Panc1 (cell line): ENCODE measurements at regions not wholly inside any gene's neighbourhood (a gene's known extent, or its start where the extent isn't known, plus 50 kb on each side); places are given as distances from the start of the nearest gene placed in this dataset.

Experiments used
- ATAC-seq: fragments of 200-7000 bp; cut with Tn5 transposase; 2 replicates; pipeline ENCODE4 v1.9.1; 2020; ENCODE audit warnings: mild to moderate bottlenecking, moderate library complexity
- BruUV-seq: library from RNA; stranded (reverse); fragments of 400-500 nt; replicated peaks from 2 replicates; lab custom pipeline; 2021; lab: Mats Ljungman, UMichigan
- CTCF ChIA-PET: fragments of 300-600 bp; sonication (Branson Sonifier 250); formaldehyde crosslinking; loops from one replicate; lab custom pipeline; 2022; ENCODE audit warnings: antibody characterized with exemption; lab: Charles Lee
- POLR2A ChIA-PET: fragments of 300-600 bp; sonication (Branson Sonifier 250); formaldehyde crosslinking; loops from one replicate; lab custom pipeline; 2022; ENCODE audit warnings: antibody characterized with exemption; lab: Charles Lee
- DNase-seq: peaks from one replicate; pipeline ENCODE4 v3.0.0-alpha.2; 2010; ENCODE audit warnings: low read depth, low spot score
- H3K27ac ChIP-seq: 2 replicates; pipeline ENCODE4 v1.5.1; 2011; ENCODE audit warnings: mild to moderate bottlenecking, low read length, inconsistent platforms
- H3K27me3 ChIP-seq: fragments of 200-500 bp; sonication (Bioruptor generic); 2 replicates; pipeline ENCODE4 v1.6.0; 2014; ENCODE audit warnings: low read length, inconsistent platforms; ENCODE audit not compliant: control insufficient read depth, insufficient read depth
- H3K36me3 ChIP-seq: fragments of 200-500 bp; sonication (Bioruptor generic); 2 replicates; pipeline ENCODE4 v1.5.1; 2014; ENCODE audit warnings: inconsistent platforms, mild to moderate bottlenecking, low read length, moderate library complexity; ENCODE audit not compliant: control insufficient read depth, insufficient read depth
- H3K4me1 ChIP-seq: 2 replicates; pipeline ENCODE4 v1.5.1; 2011; ENCODE audit warnings: inconsistent platforms, mild to moderate bottlenecking, low read length, moderate library complexity; ENCODE audit not compliant: control insufficient read depth, insufficient read depth
- H3K4me3 ChIP-seq, 2 experiments: 2 replicates each; pipeline ENCODE4 v1.5.1; 2011 to 2012; ENCODE audit warnings: low read depth in 2 of 2, low read length in 2 of 2, mild to moderate bottlenecking in 2 of 2, inconsistent platforms in 1 of 2, moderate library complexity in 1 of 2
- H3K9me3 ChIP-seq: fragments of 200-500 bp; sonication (Bioruptor generic); 2 replicates; pipeline ENCODE4 v1.5.1; 2014; ENCODE audit warnings: low read depth, mild to moderate bottlenecking, inconsistent platforms, low read length, moderate library complexity; ENCODE audit not compliant: control insufficient read depth, insufficient read depth
- POLR2AphosphoS5 ChIP-seq: IDR thresholded peaks from 2 replicates; pipeline ENCODE4 v1.6.1; 2012; ENCODE audit warnings: mild to moderate bottlenecking, low read depth, low read length, moderate library complexity
- SIN3A ChIP-seq: IDR thresholded peaks from 2 replicates; pipeline ENCODE4 v1.6.1; 2012; ENCODE audit warnings: low read depth, mild to moderate bottlenecking, low read length, moderate library complexity, borderline replicate concordance; ENCODE audit not compliant: insufficient read depth
- TCF7L2 ChIP-seq: IDR thresholded peaks from 2 replicates; pipeline ENCODE4 v1.6.1; 2011; ENCODE audit warnings: mild to moderate bottlenecking, low read depth, low read length, inconsistent platforms
- in situ Hi-C: cut with HindIII; loops from 2 replicates; pipeline ENCODE4 v1.10.0; 2016; ENCODE audit warnings: low sequenced_read_pairs, low pct_unique_long_range_greater_than_20kb
- intact Hi-C: fragments of 100-400 bp; cut with micrococcal nuclease; formaldehyde crosslinking; loops from one replicate; pipeline ENCODE4 v1.10.0; 2022; ENCODE audit not compliant: unreplicated experiment
- TF ChIP-seq, protein P1 (sequence below), 2 experiments: IDR thresholded peaks; 2 replicates each; pipeline ENCODE4 v1.6.1; 2011 to 2012; ENCODE audit warnings: low read depth in 2 of 2, control low read depth in 1 of 2, low read length in 1 of 2, mild to moderate bottlenecking in 1 of 2, moderate library complexity in 1 of 2; ENCODE audit not compliant: insufficient read depth in 1 of 2
- TF ChIP-seq, protein P2 (sequence below): fragments of 450-650 bp; IDR thresholded peaks from 2 replicates; pipeline ENCODE4 v1.5.1; 2017; ENCODE audit warnings: mild to moderate bottlenecking

DNA sequence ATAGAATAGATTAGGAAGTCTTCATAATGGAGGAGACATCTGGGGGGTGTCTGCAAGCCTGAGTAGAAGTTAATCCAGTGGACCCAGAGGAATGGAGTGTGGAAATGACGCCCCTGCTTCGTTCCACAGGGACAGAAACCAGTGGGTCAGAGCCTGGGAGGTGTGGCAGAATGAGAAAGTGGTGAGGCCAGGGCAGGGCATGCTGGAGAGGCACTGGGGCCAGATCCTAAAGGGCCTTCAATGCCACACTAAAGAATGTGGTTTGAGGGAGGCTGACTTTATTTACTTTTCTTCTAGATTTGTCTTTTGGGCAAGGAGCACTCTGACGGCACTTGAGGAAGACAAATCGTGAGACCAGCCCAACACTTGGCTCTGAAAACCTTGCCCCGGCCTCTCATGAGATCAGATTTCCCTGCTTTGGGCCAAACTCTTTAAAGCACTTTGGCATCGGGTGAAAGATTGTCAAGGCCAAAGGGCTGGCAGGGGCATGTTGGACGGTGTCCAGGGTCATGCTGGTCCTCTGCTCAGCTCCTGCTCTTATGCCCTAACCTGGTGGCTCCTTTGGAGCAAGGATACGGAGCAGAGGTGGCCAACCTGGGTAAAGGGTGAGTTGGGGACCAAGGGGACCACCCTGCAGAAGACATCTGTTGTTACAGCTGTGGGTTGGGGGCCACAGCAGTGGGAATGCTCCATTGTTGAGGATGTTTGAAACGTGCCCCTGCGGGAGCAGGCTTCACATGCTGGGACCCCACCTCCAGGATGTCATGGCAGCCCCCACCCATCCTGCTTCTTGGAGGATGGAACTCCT is 157.0 kb upstream of the ZMIZ1 start:
- no TSS peak for BruUV-seq
- intact Hi-C loops (no loop called here), in situ Hi-C loops (no loop called here)
- Histone ChIP-seq H3K27ac (no peak overlapping the region), H3K27me3 (no peaks in the 10 kb centered on the region), H3K4me3 (no peak overlapping the region), H3K4me1 (no peaks in the 10 kb centered on the region), H3K36me3 (no peaks in the 10 kb centered on the region), H3K9me3 (no peaks in the 10 kb centered on the region)
- CTCF ChIA-PET: no interaction called here
- DNase-seq (no peak), ATAC-seq (no peak)
- TF ChIP-seq POLR2AphosphoS5 (no peak), SIN3A (no peak), TCF7L2 (no peak)
- TF ChIP-seq, protein P1, sequence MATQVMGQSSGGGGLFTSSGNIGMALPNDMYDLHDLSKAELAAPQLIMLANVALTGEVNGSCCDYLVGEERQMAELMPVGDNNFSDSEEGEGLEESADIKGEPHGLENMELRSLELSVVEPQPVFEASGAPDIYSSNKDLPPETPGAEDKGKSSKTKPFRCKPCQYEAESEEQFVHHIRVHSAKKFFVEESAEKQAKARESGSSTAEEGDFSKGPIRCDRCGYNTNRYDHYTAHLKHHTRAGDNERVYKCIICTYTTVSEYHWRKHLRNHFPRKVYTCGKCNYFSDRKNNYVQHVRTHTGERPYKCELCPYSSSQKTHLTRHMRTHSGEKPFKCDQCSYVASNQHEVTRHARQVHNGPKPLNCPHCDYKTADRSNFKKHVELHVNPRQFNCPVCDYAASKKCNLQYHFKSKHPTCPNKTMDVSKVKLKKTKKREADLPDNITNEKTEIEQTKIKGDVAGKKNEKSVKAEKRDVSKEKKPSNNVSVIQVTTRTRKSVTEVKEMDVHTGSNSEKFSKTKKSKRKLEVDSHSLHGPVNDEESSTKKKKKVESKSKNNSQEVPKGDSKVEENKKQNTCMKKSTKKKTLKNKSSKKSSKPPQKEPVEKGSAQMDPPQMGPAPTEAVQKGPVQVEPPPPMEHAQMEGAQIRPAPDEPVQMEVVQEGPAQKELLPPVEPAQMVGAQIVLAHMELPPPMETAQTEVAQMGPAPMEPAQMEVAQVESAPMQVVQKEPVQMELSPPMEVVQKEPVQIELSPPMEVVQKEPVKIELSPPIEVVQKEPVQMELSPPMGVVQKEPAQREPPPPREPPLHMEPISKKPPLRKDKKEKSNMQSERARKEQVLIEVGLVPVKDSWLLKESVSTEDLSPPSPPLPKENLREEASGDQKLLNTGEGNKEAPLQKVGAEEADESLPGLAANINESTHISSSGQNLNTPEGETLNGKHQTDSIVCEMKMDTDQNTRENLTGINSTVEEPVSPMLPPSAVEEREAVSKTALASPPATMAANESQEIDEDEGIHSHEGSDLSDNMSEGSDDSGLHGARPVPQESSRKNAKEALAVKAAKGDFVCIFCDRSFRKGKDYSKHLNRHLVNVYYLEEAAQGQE (IDR thresholded peaks at IDR 0.05; ENCODE audit: insufficient read depth in 1 of 2, low read depth in 2 of 2, low read length in 1 of 2): no peak
- TF ChIP-seq, protein P2, sequence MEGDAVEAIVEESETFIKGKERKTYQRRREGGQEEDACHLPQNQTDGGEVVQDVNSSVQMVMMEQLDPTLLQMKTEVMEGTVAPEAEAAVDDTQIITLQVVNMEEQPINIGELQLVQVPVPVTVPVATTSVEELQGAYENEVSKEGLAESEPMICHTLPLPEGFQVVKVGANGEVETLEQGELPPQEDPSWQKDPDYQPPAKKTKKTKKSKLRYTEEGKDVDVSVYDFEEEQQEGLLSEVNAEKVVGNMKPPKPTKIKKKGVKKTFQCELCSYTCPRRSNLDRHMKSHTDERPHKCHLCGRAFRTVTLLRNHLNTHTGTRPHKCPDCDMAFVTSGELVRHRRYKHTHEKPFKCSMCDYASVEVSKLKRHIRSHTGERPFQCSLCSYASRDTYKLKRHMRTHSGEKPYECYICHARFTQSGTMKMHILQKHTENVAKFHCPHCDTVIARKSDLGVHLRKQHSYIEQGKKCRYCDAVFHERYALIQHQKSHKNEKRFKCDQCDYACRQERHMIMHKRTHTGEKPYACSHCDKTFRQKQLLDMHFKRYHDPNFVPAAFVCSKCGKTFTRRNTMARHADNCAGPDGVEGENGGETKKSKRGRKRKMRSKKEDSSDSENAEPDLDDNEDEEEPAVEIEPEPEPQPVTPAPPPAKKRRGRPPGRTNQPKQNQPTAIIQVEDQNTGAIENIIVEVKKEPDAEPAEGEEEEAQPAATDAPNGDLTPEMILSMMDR: no peak
- POLR2A ChIA-PET: no interaction called here

DNA sequence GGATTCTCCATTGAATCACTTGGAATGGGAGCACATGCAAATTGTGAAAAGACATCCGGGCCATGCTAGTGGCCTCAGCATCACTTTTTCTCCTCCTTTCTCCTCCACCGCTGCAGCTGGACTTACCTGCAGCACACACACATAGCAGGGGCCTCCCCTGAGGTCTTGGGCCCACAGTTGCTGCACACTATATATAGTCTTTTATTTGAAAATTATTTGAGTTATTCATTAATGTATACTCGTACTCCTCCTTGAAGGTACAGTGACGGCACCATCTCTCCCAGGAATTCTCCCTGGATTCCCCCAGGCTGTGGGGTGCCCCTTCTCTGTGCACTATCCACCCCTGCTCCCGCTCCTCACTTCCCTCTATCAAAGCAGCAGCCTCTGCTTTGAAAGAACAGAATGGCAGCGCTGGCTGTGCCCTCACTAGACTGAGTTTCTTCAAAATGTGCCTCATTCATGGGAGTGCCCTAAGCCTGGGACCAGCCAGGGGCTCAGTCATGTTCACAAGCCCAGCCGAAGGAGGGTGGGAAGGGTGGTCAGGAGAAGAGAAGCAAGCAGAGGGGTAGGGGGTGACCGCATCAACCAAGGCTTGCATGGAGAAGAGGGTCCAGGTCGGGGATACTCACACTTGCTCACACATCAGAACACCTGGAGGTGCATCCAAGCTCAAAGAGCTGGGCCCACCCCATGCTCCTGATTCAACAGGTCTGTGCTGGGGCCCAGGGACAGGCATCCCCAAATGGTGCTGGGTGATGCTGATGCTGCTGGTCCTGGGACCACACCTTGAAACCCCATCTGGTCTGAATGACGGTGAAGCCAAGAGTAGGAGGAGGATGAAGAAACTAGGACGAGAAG is 156.2 kb upstream of the ZMIZ1 start:
- in situ Hi-C loops: no loop called here
- CTCF ChIA-PET: no interaction called here
- Histone ChIP-seq H3K27ac (no peak overlapping the region), H3K9me3 (no peaks in the 10 kb centered on the region), H3K36me3 (no peaks in the 10 kb centered on the region), H3K27me3 (no peaks in the 10 kb centered on the region), H3K4me1 (no peaks in the 10 kb centered on the region), H3K4me3 (no peak overlapping the region)
- POLR2A ChIA-PET: no interaction called here
- ATAC-seq: no peak
- intact Hi-C loops: no loop called here
- BruUV-seq: no TSS peak
- DNase-seq: no peak
- TF ChIP-seq, protein P2: no peak
- TF ChIP-seq, protein P1 (IDR thresholded peaks at IDR 0.05; ENCODE audit: insufficient read depth in 1 of 2, low read depth in 2 of 2, low read length in 1 of 2): no peak
- TF ChIP-seq SIN3A (no peak), POLR2AphosphoS5 (no peak), TCF7L2 (no peak)
